Right lobe of liver (tissue), 6 donors: ENCODE measurements at regions not wholly inside any gene's neighbourhood (a gene's known extent, or its start where the extent isn't known, plus 50 kb on each side); places are given as distances from the start of the nearest gene placed in this dataset.

Source experiments
- ATAC-seq, 4 donors: fragments of 200-7000 bp; cut with Tn5 transposase; one replicate each; pipeline ENCODE4 v1.9.1; 2020; ENCODE audit warnings: mild to moderate bottlenecking in 4 of 4, moderate library complexity in 4 of 4
- DNase-seq, 3 donors: peaks; one replicate each; pipeline ENCODE4 v3.0.0-alpha.2; 2020
- H3K27ac ChIP-seq, 3 donors: fragments of 200-600 bp; one replicate each; pipeline ENCODE4 v1.8.0; 2022
- H3K27me3 ChIP-seq, 2 donors: fragments of 200-600 bp; one replicate each; pipeline ENCODE4 v1.8.0; 2022
- H3K36me3 ChIP-seq, 4 donors: fragments of 200-600 bp; sonication (generic) in 1 of 4; one replicate each; pipeline versions ENCODE4 v1.5.1 to v1.8.0; 2017 to 2022; ENCODE audit warnings: control low read depth in 1 of 4
- H3K4me1 ChIP-seq, 4 donors: fragments of 200-600 bp; sonication (generic) in 1 of 4; one replicate each; pipeline versions ENCODE4 v1.5.1 to v1.8.0; 2017 to 2022; ENCODE audit warnings: control low read depth in 1 of 4
- H3K4me3 ChIP-seq, 3 donors: fragments of 200-600 bp; one replicate each; pipeline ENCODE4 v1.8.0; 2022
- H3K9me3 ChIP-seq, 4 donors: fragments of 200-600 bp; sonication (generic) in 1 of 4; one replicate each; pipeline versions ENCODE4 v1.5.1 to v1.8.0; 2017 to 2022; ENCODE audit warnings: control low read depth in 1 of 4
- CTCF ChIP-seq, 4 donors: fragments of 200-600 bp in 3 of 4; fragments of 450-650 bp in 1 of 4; IDR thresholded peaks; one replicate each; pipeline versions ENCODE4 v1.5.1 to v1.8.0; 2016 to 2022; ENCODE audit warnings: antibody characterized with exemption in 4 of 4, mild to moderate bottlenecking in 2 of 4
- POLR2A ChIP-seq: fragments of 450-650 bp; IDR thresholded peaks from one replicate; pipeline ENCODE4 v1.6.1; 2017; ENCODE audit warnings: antibody characterized with exemption, mild to moderate bottlenecking
- WGBS: methylation state at CpG from one replicate; pipeline ENCODE4 v1.1.6; 2018; ENCODE audit warnings: low coverage, low lambda C conversion rate; ENCODE audit not compliant: insufficient coverage; ENCODE audit errors: missing lambda C conversion rate; 5-methylcytosine and 5-hydroxymethylcytosine counted together
- intact Hi-C, 2 donors: fragments of 100-400 bp; cut with DNase I; formaldehyde crosslinking; loops; one replicate each; pipeline versions ENCODE4 v1.11.2 to v1.14.1; 2022
- donor health status: DM: no; HTN: yes; CAD: no.
- donor health status: DM: no; HTN: no; CAD: no.
- donor health status: DM: no; HTN: no; CAD: no.
- donor health status: DM: no; HTN: yes; CAD: no.
- donor health status: DM: no; HTN: yes; CAD: no.

DNA sequence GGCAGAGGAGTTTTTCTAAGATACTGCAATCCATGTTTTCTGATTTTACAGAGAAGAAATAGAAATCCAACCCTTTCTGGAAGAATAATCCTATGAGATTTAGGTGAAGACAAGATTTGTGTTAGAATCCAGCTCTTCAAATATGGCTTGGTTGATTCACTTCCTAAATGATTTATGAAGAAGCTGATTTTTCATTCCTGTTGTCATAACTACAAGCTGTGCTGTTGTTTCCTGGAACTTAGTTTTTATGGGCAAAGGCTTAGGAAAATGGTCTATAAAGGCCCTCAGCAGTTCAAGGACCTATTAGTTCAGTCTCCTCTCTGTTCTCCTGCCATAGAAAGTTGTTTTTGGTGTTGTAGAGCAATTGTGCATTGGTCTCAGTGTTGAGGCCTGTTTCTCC, 174.2 kb upstream of the FAM20A start:
- intact Hi-C loops, result no loop called here
- no peak overlapping the region for H3K4me3 ChIP-seq
- H3K9me3 ChIP-seq, result no peaks in the 10 kb centered on the region
- ATAC-seq (no peak), DNase-seq (no peak)
- no peak overlapping the region for H3K27ac ChIP-seq
- no peaks in the 10 kb centered on the region for H3K27me3 ChIP-seq
- peaks cover 0 to 26% (median 3%) of the 10 kb centered on the region in 4 donors for H3K4me1 ChIP-seq
- TF ChIP-seq POLR2A (no peak), CTCF (IDR thresholded peaks at IDR 0.05) (no peak)
- H3K36me3 ChIP-seq, result no peaks in the 10 kb centered on the region

GRCh38 chr17:68771867-68772515, 170.8 kb upstream of the FAM20A start:
- TF ChIP-seq CTCF (IDR thresholded peaks at IDR 0.05) (peak; percentile 69 to 75 (median 70)), POLR2A (no peak)
- H3K27me3 ChIP-seq, result no peaks in the 10 kb centered on the region
- peak overlapping the region in 1 of 3 donors; percentile 1 for H3K27ac ChIP-seq
- H3K36me3 ChIP-seq, result no peaks in the 10 kb centered on the region
- H3K9me3 ChIP-seq, result no peaks in the 10 kb centered on the region
- intact Hi-C loops, result loop anchor here in 1 of 2 donors (5.0 kb wide), 1 partner anchor 465 kb away; no protein-coding TSS in a partner anchor
- no peak overlapping the region for H3K4me3 ChIP-seq
- peaks cover 0 to 10% (median 0%) of the 10 kb centered on the region in 4 donors for H3K4me1 ChIP-seq
- DNase-seq (no peak), ATAC-seq (peak; percentile 90 to 94 (median 90))
- WGBS, result 18% methylated on average over 8 of the region's 8 CpGs

- WGBS, result 73% methylated on average over 6 of the region's 6 CpGs
Observed at GRCh38 chr17:68768804-68769203, 167.6 kb upstream of the FAM20A start.

GRCh38 chr17:68766640-68767039, 165.5 kb upstream of the FAM20A start:
- Histone ChIP-seq H3K27me3 (no peaks in the 10 kb centered on the region), H3K4me1 (no peaks in the 10 kb centered on the region), H3K4me3 (no peak overlapping the region), H3K9me3 (no peaks in the 10 kb centered on the region), H3K27ac (no peak overlapping the region), H3K36me3 (no peaks in the 10 kb centered on the region)
- no peak for ATAC-seq
- WGBS, result 68% methylated on average over 4 of the region's 4 CpGs
- DNase-seq, result no peak
- TF ChIP-seq POLR2A (no peak), CTCF (IDR thresholded peaks at IDR 0.05) (no peak)
- intact Hi-C loops, result no loop called here

More at GRCh38 chr17:68768804-68769203, 167.6 kb upstream of the FAM20A start:
- H3K4me3 ChIP-seq, result no peak overlapping the region
- intact Hi-C loops, result no loop called here
- DNase-seq, result no peak
- H3K27ac ChIP-seq, result no peak overlapping the region
- no peak for TF ChIP-seq POLR2A
- TF ChIP-seq CTCF (IDR thresholded peaks at IDR 0.05), result no peak
- no peaks in the 10 kb centered on the region for H3K27me3 ChIP-seq
- H3K4me1 ChIP-seq, result peaks cover 0 to 4% (median 0%) of the 10 kb centered on the region in 4 donors
- no peak for ATAC-seq
- H3K36me3 ChIP-seq, result no peaks in the 10 kb centered on the region
- H3K9me3 ChIP-seq, result no peaks in the 10 kb centered on the region
